HG02763 (cell line): ENCODE measurements at regions not wholly inside any gene's neighbourhood (a gene's known extent, or its start where the extent isn't known, plus 50 kb on each side); places are given as distances from the start of the nearest gene placed in this dataset.
"Not testable (repeated sequence)": the region's sequence is repeated elsewhere in the genome, so short reads cannot be mapped to it uniquely, and the experiment has no call there.

Experiments
- ATAC-seq: cut with Tn5 transposase; IDR thresholded peaks from one replicate; pipeline ENCODE4 v1.9.1; 2021; ENCODE audit warnings: mild to moderate bottlenecking, moderate library complexity; ENCODE audit not compliant: unreplicated experiment

- ATAC-seq = no peak
Measured at GRCh38 chr7:36057323-36057722, 95.7 kb upstream of the EEPD1 start.

- no peak for ATAC-seq
Measured at GRCh38 chr7:36058020-36058592, 94.9 kb upstream of the EEPD1 start.

- ATAC-seq = not testable (repeated sequence)
Measured at GRCh38 chr7:36060388-36060787, 92.7 kb upstream of the EEPD1 start.

- no peak for ATAC-seq
Measured at GRCh38 chr7:36062154-36062815, 90.8 kb upstream of the EEPD1 start.

- ATAC-seq = no peak
Measured at GRCh38 chr7:36064676-36065075, 88.4 kb upstream of the EEPD1 start.

GRCh38 chr7:36065563-36066342 is 87.3 kb upstream of the EEPD1 start:
- not testable (repeated sequence) for ATAC-seq

- no peak for ATAC-seq
Measured at GRCh38 chr7:36066343-36066664, 86.8 kb upstream of the EEPD1 start.

- ATAC-seq = no peak
Measured at GRCh38 chr7:36070230-36070629, 82.8 kb upstream of the EEPD1 start.

GRCh38 chr7:36071605-36072004 is 81.4 kb upstream of the EEPD1 start:
- no peak for ATAC-seq

GRCh38 chr7:36072620-36073019 is 80.4 kb upstream of the EEPD1 start:
- ATAC-seq = no peak

- ATAC-seq = no peak
Measured at GRCh38 chr7:36075561-36075960, 77.5 kb upstream of the EEPD1 start.

- ATAC-seq = no peak
Measured at GRCh38 chr7:36076074-36076473, 77.0 kb upstream of the EEPD1 start.

GRCh38 chr7:36078816-36079360 is 74.2 kb upstream of the EEPD1 start:
- ATAC-seq = no peak

GRCh38 chr7:36079446-36080025 is 73.5 kb upstream of the EEPD1 start:
- no peak for ATAC-seq

GRCh38 chr7:36080843-36081242 is 72.2 kb upstream of the EEPD1 start:
- ATAC-seq = no peak

- no peak for ATAC-seq
Measured at GRCh38 chr7:36082216-36082615, 70.8 kb upstream of the EEPD1 start.

- ATAC-seq = no peak
Measured at GRCh38 chr7:36082910-36083309, 70.1 kb upstream of the EEPD1 start.

GRCh38 chr7:36083626-36084380 is 69.3 kb upstream of the EEPD1 start:
- ATAC-seq = no peak

- ATAC-seq = no peak
Measured at GRCh38 chr7:36084485-36085091, 68.5 kb upstream of the EEPD1 start.

- ATAC-seq = no peak
Measured at GRCh38 chr7:36085096-36085495, 68.0 kb upstream of the EEPD1 start.

GRCh38 chr7:36086571-36086970 is 66.5 kb upstream of the EEPD1 start:
- no peak for ATAC-seq
